Uterus (tissue), 3 donors: ENCODE measurements at regions not wholly inside any gene's neighbourhood (a gene's known extent, or its start where the extent isn't known, plus 50 kb on each side); places are given as distances from the start of the nearest gene placed in this dataset.

Experiments
- DNase-seq, 2 donors: peaks; one replicate each; pipeline ENCODE4 v3.0.0-alpha.2; 2019 to 2020
- H3K27ac ChIP-seq, 2 donors: fragments of 200-600 bp; sonication (generic); 1 replicate in 1 of 2; 2 replicates in 1 of 2; pipeline ENCODE4 v1.5.1; 2016 to 2018
- H3K27me3 ChIP-seq, 2 donors: fragments of 200-600 bp; sonication (generic); one replicate each; pipeline ENCODE4 v1.5.1; 2018 to 2019; ENCODE audit warnings: control low read depth in 1 of 2
- H3K36me3 ChIP-seq, 2 donors: fragments of 200-600 bp; sonication (generic); one replicate each; pipeline ENCODE4 v1.5.1; 2019; ENCODE audit warnings: control low read depth in 1 of 2
- H3K4me1 ChIP-seq, 2 donors: fragments of 200-600 bp; sonication (generic); one replicate each; pipeline ENCODE4 v1.5.1; 2018 to 2019; ENCODE audit warnings: control low read depth in 1 of 2
- H3K4me3 ChIP-seq, 2 donors: fragments of 200-600 bp; sonication (generic); 1 replicate in 1 of 2; 2 replicates in 1 of 2; pipeline ENCODE4 v1.5.1; 2018 to 2019; ENCODE audit warnings: mild to moderate bottlenecking in 1 of 2
- H3K9me3 ChIP-seq, 2 donors: fragments of 200-600 bp; sonication (generic); one replicate each; pipeline ENCODE4 v1.5.1; 2019; ENCODE audit warnings: control low read depth in 1 of 2
- CTCF ChIP-seq, 4 experiments: fragments of 200-600 bp in 2 of 4; fragments of 450-650 bp in 2 of 4; sonication (generic) in 2 of 4; IDR thresholded peaks; one replicate each; pipeline ENCODE4 v1.5.1; 2016 to 2019; ENCODE audit warnings: antibody characterized with exemption in 4 of 4, mild to moderate bottlenecking in 2 of 4, moderate library complexity in 1 of 4
- POLR2A ChIP-seq, 2 donors: fragments of 450-650 bp; IDR thresholded peaks; one replicate each; pipeline ENCODE4 v1.6.1; 2016; ENCODE audit warnings: antibody characterized with exemption in 2 of 2, mild to moderate bottlenecking in 1 of 2, moderate library complexity in 1 of 2
- intact Hi-C: fragments of 100-400 bp; cut with DNase I; formaldehyde crosslinking; loops from one replicate; pipeline ENCODE4 v1.15.1; 2023; ENCODE audit warnings: low total_unique reads
- donor health status: DM: yes; HTN: yes; CAD: no.

GRCh38 chr3:177594096-177594495 is 396.8 kb upstream of the TBL1XR1 start:
- intact Hi-C loops, result no loop called here
- no peak for DNase-seq
- no peaks in the 10 kb centered on the region for H3K27me3 ChIP-seq
- no peak for TF ChIP-seq POLR2A (IDR thresholded peaks at IDR 0.05)
- no peak for TF ChIP-seq CTCF (IDR thresholded peaks at IDR 0.05)
- H3K27ac ChIP-seq, result no peak overlapping the region
- no peaks in the 10 kb centered on the region for H3K36me3 ChIP-seq
- no peak overlapping the region for H3K4me3 ChIP-seq
- peaks cover 7 to 9% of the 10 kb centered on the region in 2 donors for H3K4me1 ChIP-seq
- H3K9me3 ChIP-seq, result no peaks in the 10 kb centered on the region

- DNase-seq, result no peak
- Histone ChIP-seq H3K36me3 (no peaks in the 10 kb centered on the region), H3K9me3 (no peaks in the 10 kb centered on the region), H3K4me1 (peaks cover 7 to 9% of the 10 kb centered on the region in 2 donors), H3K27me3 (no peaks in the 10 kb centered on the region), H3K4me3 (no peak overlapping the region), H3K27ac (peak overlapping the region in 1 of 2 donors; percentile 12)
- TF ChIP-seq POLR2A (IDR thresholded peaks at IDR 0.05), result no peak
- no peak for TF ChIP-seq CTCF (IDR thresholded peaks at IDR 0.05)
- intact Hi-C loops, result no loop called here
Measured at GRCh38 chr3:177595530-177596188, 398.4 kb upstream of the TBL1XR1 start.

- H3K27ac ChIP-seq, result peak overlapping the region; percentile 12 to 31
- intact Hi-C loops, result no loop called here
- H3K9me3 ChIP-seq, result no peaks in the 10 kb centered on the region
- no peak overlapping the region for H3K4me3 ChIP-seq
- no peaks in the 10 kb centered on the region for H3K36me3 ChIP-seq
- TF ChIP-seq POLR2A (IDR thresholded peaks at IDR 0.05), result no peak
- TF ChIP-seq CTCF (IDR thresholded peaks at IDR 0.05), result no peak
- DNase-seq, result no peak
- no peaks in the 10 kb centered on the region for H3K27me3 ChIP-seq
- H3K4me1 ChIP-seq, result peaks cover 7 to 9% of the 10 kb centered on the region in 2 donors
Measured at GRCh38 chr3:177596248-177596815, 399.1 kb upstream of the TBL1XR1 start.

- Histone ChIP-seq H3K9me3 (no peaks in the 10 kb centered on the region), H3K4me1 (peaks cover 7 to 9% of the 10 kb centered on the region in 2 donors), H3K4me3 (no peak overlapping the region), H3K36me3 (no peaks in the 10 kb centered on the region), H3K27me3 (no peaks in the 10 kb centered on the region), H3K27ac (peak overlapping the region; percentile 63 to 76)
- DNase-seq, result no peak
- intact Hi-C loops, result no loop called here
- TF ChIP-seq CTCF (IDR thresholded peaks at IDR 0.05) (no peak), POLR2A (IDR thresholded peaks at IDR 0.05) (no peak)
Measured at GRCh38 chr3:177596816-177597271, 399.6 kb upstream of the TBL1XR1 start.

GRCh38 chr3:177597311-177598096 is 400.2 kb upstream of the TBL1XR1 start:
- Histone ChIP-seq H3K36me3 (no peaks in the 10 kb centered on the region), H3K4me3 (no peak overlapping the region), H3K9me3 (no peaks in the 10 kb centered on the region), H3K4me1 (peaks cover 7 to 9% of the 10 kb centered on the region in 2 donors), H3K27me3 (no peaks in the 10 kb centered on the region), H3K27ac (peak overlapping the region; percentile 63 to 76)
- peak; percentile 56 to 63 for DNase-seq
- TF ChIP-seq CTCF (IDR thresholded peaks at IDR 0.05) (no peak), POLR2A (IDR thresholded peaks at IDR 0.05) (no peak)
- intact Hi-C loops, result no loop called here
